H9 (cell line): ENCODE measurements at regions not wholly inside any gene's neighbourhood (a gene's known extent, or its start where the extent isn't known, plus 50 kb on each side); places are given as distances from the start of the nearest gene placed in this dataset.

Source experiments
- DNase-seq: peaks from one replicate; pipeline ENCODE4 v3.0.0-alpha.2; 2017
- H2AFZ ChIP-seq: one replicate; pipeline ENCODE4 v1.6.1; 2013; ENCODE audit warnings: mild to moderate bottlenecking, low read length, control low read depth, moderate library complexity
- H2AK5ac ChIP-seq: 2 replicates; pipeline ENCODE4 v1.6.1; 2013; ENCODE audit warnings: low read length, control low read depth, mixed read lengths; ENCODE audit not compliant: insufficient read length
- H2BK120ac ChIP-seq: one replicate; pipeline ENCODE4 v1.6.1; 2013; ENCODE audit warnings: low read depth, mild to moderate bottlenecking, low read length, control low read depth, inconsistent platforms; ENCODE audit not compliant: poor library complexity, severe bottlenecking
- H2BK12ac ChIP-seq: 2 replicates; pipeline ENCODE4 v1.6.1; 2013; ENCODE audit warnings: low read length, control low read depth, mixed read lengths, low read depth; ENCODE audit not compliant: insufficient read length
- H2BK15ac ChIP-seq: 2 replicates; pipeline ENCODE4 v1.6.1; 2013; ENCODE audit warnings: low read depth, low read length, control low read depth
- H2BK20ac ChIP-seq: one replicate; pipeline ENCODE4 v1.6.1; 2013; ENCODE audit warnings: low read depth, mild to moderate bottlenecking, low read length, control low read depth, inconsistent platforms; ENCODE audit not compliant: poor library complexity, severe bottlenecking
- H2BK5ac ChIP-seq: 2 replicates; pipeline ENCODE4 v1.6.1; 2013; ENCODE audit warnings: low read length, control low read depth, mixed read lengths; ENCODE audit not compliant: insufficient read length
- H3K14ac ChIP-seq: 2 replicates; pipeline ENCODE4 v1.6.1; 2013; ENCODE audit warnings: low read length, control low read depth; ENCODE audit not compliant: insufficient read depth
- H3K18ac ChIP-seq: 2 replicates; pipeline ENCODE4 v1.6.1; 2013; ENCODE audit warnings: low read depth, mild to moderate bottlenecking, mixed read lengths, low read length, control low read depth; ENCODE audit not compliant: insufficient read length
- H3K23ac ChIP-seq: 2 replicates; pipeline ENCODE4 v1.6.1; 2013; ENCODE audit warnings: low read length, control low read depth, mixed read lengths, low read depth; ENCODE audit not compliant: insufficient read length
- H3K23me2 ChIP-seq: 2 replicates; pipeline ENCODE4 v1.6.1; 2013; ENCODE audit warnings: low read depth, mild to moderate bottlenecking, mixed read lengths, low read length, control low read depth; ENCODE audit not compliant: insufficient read length, poor library complexity, severe bottlenecking
- H3K27ac ChIP-seq: 2 replicates; pipeline ENCODE4 v1.5.1; 2013; ENCODE audit warnings: low read length, control low read depth, mixed read lengths, low read depth; ENCODE audit not compliant: insufficient read length
- H3K27me3 ChIP-seq: 2 replicates; pipeline ENCODE4 v1.6.1; 2013; ENCODE audit warnings: low read length, control low read depth, inconsistent platforms; ENCODE audit not compliant: insufficient read depth
- H3K4ac ChIP-seq: 2 replicates; pipeline ENCODE4 v1.6.1; 2013; ENCODE audit warnings: low read depth, mild to moderate bottlenecking, control low read depth, inconsistent platforms, low read length, moderate library complexity
- H3K4me1 ChIP-seq: 2 replicates; pipeline ENCODE4 v1.6.1; 2013; ENCODE audit warnings: low read length, control low read depth, inconsistent platforms; ENCODE audit not compliant: insufficient read depth
- H3K4me2 ChIP-seq: 2 replicates; pipeline ENCODE4 v1.6.1; 2013; ENCODE audit warnings: low read length, control low read depth, mixed read lengths; ENCODE audit not compliant: insufficient read length, insufficient read depth
- H3K56ac ChIP-seq: 2 replicates; pipeline ENCODE4 v1.6.1; 2013; ENCODE audit warnings: low read depth, mild to moderate bottlenecking, mixed read lengths, low read length, control low read depth; ENCODE audit not compliant: insufficient read length
- H3K79me1 ChIP-seq: 2 replicates; pipeline ENCODE4 v1.6.1; 2013; ENCODE audit warnings: low read depth, mild to moderate bottlenecking, moderate library complexity, low read length, control low read depth, inconsistent platforms; ENCODE audit not compliant: insufficient read depth, poor library complexity, severe bottlenecking
- H3K79me2 ChIP-seq: 2 replicates; pipeline ENCODE4 v1.6.1; 2013; ENCODE audit warnings: low read length, control low read depth, inconsistent platforms; ENCODE audit not compliant: insufficient read depth
- H3K9ac ChIP-seq: 2 replicates; pipeline ENCODE4 v1.6.1; 2013; ENCODE audit warnings: low read length, control low read depth, mixed read lengths; ENCODE audit not compliant: insufficient read length; ENCODE audit errors: extremely low read depth
- H3K9me3 ChIP-seq: one replicate; pipeline ENCODE4 v1.6.1; 2013; ENCODE audit warnings: low read depth, low read length, inconsistent platforms; ENCODE audit not compliant: control insufficient read depth
- H3T11ph ChIP-seq: one replicate; pipeline ENCODE4 v1.6.1; 2013; ENCODE audit warnings: mild to moderate bottlenecking, low read length, control low read depth, inconsistent platforms
- H4K20me1 ChIP-seq: one replicate; pipeline ENCODE4 v1.6.1; 2013; ENCODE audit not compliant: control insufficient read depth, insufficient read length, insufficient read depth
- H4K5ac ChIP-seq: 2 replicates; pipeline ENCODE4 v1.6.1; 2013; ENCODE audit warnings: low read depth, mild to moderate bottlenecking, mixed read lengths, low read length, control low read depth; ENCODE audit not compliant: insufficient read length
- H4K8ac ChIP-seq: replicated peaks from 2 replicates; pipeline ENCODE4 v1.6.1; 2013; ENCODE audit warnings: low read length, control low read depth, mixed read lengths, low read depth; ENCODE audit not compliant: insufficient read length
- H4K91ac ChIP-seq: 2 replicates; pipeline ENCODE4 v1.6.1; 2013; ENCODE audit warnings: low read depth, mild to moderate bottlenecking, moderate library complexity, mixed read lengths, low read length, control low read depth; ENCODE audit not compliant: insufficient read length
- H3K27ac Mint-ChIP-seq, 3 experiments: 2 replicates in 2 of 3; 3 replicates in 1 of 3; pipeline ENCODE4 v1.8.0; 2020 to 2021; ENCODE audit warnings: mixed read lengths in 3 of 3, mild to moderate bottlenecking in 1 of 3, moderate library complexity in 1 of 3
- H3K27me3 Mint-ChIP-seq: 2 replicates; pipeline ENCODE4 v1.8.0; 2021; ENCODE audit warnings: low read depth, mild to moderate bottlenecking, moderate library complexity, mixed read lengths
- H3K36me3 Mint-ChIP-seq, 3 experiments: 2 replicates in 2 of 3; 3 replicates in 1 of 3; pipeline ENCODE4 v1.8.0; 2020 to 2021; ENCODE audit warnings: low read depth in 3 of 3, mixed read lengths in 3 of 3; ENCODE audit not compliant: insufficient read depth in 1 of 3
- H3K4me1 Mint-ChIP-seq, 2 experiments: 2 replicates each; pipeline ENCODE4 v1.8.0; 2020; ENCODE audit warnings: mixed read lengths in 2 of 2
- H3K4me3 Mint-ChIP-seq, 2 experiments: 2 replicates in 1 of 2; 3 replicates in 1 of 2; pipeline ENCODE4 v1.8.0; 2020 to 2021; ENCODE audit warnings: mild to moderate bottlenecking in 2 of 2, mixed read lengths in 2 of 2, moderate library complexity in 1 of 2
- H3K9me3 Mint-ChIP-seq, 2 experiments: 2 replicates in 1 of 2; 3 replicates in 1 of 2; pipeline ENCODE4 v1.8.0; 2020; ENCODE audit warnings: mild to moderate bottlenecking in 2 of 2, mixed read lengths in 2 of 2, moderate library complexity in 1 of 2
- WGBS: extraction: QIAGEN DNeasy Blood & Tissue Kit; methylation state at CpG from one replicate; pipeline ENCODE4 v1.1.7; 2013; ENCODE audit warnings: missing lambda C conversion rate, low lambda C conversion rate, mixed read lengths; ENCODE audit not compliant: insufficient read length; ENCODE audit errors: extremely low coverage; 5-methylcytosine and 5-hydroxymethylcytosine counted together
- TF ChIP-seq, protein P1 (sequence below): fragments of 200-600 bp; sonication (generic); conservative IDR thresholded peaks from 3 replicates; pipeline ENCODE4 v1.8.0; 2021; ENCODE audit warnings: antibody characterized with exemption, mild to moderate bottlenecking

DNA sequence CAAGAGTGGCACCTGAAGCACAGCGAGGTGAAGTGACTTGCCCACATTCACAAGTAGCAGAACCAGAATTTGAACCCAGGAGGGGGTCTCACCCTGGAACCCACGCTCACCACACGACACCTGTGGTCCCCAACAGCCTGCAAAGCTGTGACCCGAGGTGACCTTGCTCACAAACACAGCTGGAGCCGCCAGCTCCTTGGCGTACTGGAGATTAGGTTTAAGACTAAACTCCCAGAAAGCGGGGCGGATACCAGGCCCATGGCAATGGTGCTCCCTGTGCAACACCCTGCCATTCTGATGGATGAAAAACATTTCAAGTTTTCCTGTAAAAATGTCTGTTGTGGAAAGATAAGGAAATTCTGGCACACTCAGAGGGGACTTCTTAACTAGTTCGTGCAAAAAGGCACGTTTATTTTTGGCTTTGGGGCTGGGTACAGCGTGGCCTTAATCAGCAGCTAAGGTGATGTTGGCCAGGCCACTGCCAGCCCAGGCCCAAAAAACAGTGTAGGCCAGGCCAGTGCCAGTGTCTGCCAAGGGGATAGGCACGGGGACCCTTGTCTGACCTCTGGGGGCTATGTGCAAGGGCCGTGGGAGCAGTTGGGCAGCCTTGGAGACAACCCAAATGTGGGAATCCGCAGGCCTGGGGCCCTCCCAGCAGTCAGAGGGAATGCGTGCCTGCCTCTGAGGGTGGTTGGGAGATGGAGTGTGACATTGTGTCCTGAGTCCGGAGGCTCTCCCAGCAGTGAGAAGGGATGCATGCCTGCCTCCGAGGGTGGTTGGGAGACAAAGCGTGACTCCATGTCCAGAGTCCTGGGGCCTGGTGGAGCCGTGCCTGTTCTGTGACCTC, 185.0 kb upstream of the HS6ST1 start:
- Mint-ChIP-seq H3K4me3 (no peak overlapping the region), H3K4me1 (peaks cover 3 to 10% of the 10 kb centered on the region in 2 experiments)
- no peaks in the 10 kb centered on the region for H3K79me1 ChIP-seq

More for the DNA sequence above, 185.0 kb upstream of the HS6ST1 start:
- no peaks in the 10 kb centered on the region for H3K4me1 ChIP-seq
- no peak overlapping the region for H2BK15ac ChIP-seq
- no peak overlapping the region for H2AK5ac ChIP-seq
- no peak overlapping the region for H3K18ac ChIP-seq
- no peak overlapping the region; the same call in 1 of the 2 replicates for H3K14ac ChIP-seq
- H3K23me2 ChIP-seq = no peaks in the 10 kb centered on the region
- Mint-ChIP-seq H3K36me3 (no peaks in the 10 kb centered on the region; a peak in 1 of 7 replicates), H3K27ac (peak overlapping the region in 1 of 3 experiments; percentile 65; a peak in 1 of 7 replicates), H3K27me3 (peaks cover 4% of the 10 kb centered on the region), H3K9me3 (no peaks in the 10 kb centered on the region)
- H3K9ac ChIP-seq = no peak overlapping the region
- H2BK5ac ChIP-seq = no peak overlapping the region
- no peak overlapping the region for H3K56ac ChIP-seq
- H4K8ac ChIP-seq = no peak overlapping the region
- DNase-seq = no peak
- H3K23ac ChIP-seq = no peak overlapping the region
- H4K91ac ChIP-seq = no peak overlapping the region
- no peaks in the 10 kb centered on the region for H3K27me3 ChIP-seq
- no peak overlapping the region for H4K5ac ChIP-seq
- no peak overlapping the region for H3K4ac ChIP-seq
- H3K4me2 ChIP-seq = no peak overlapping the region
- H2BK120ac ChIP-seq = no peak overlapping the region
- H2BK20ac ChIP-seq = no peak overlapping the region
- no peak overlapping the region for H2BK12ac ChIP-seq
- H3K9me3 ChIP-seq = no peaks in the 10 kb centered on the region
- WGBS = no CpG with 5 or more reads among the region's 19 CpGs
- no peak overlapping the region for H3T11ph ChIP-seq
- TF ChIP-seq, protein P1, sequence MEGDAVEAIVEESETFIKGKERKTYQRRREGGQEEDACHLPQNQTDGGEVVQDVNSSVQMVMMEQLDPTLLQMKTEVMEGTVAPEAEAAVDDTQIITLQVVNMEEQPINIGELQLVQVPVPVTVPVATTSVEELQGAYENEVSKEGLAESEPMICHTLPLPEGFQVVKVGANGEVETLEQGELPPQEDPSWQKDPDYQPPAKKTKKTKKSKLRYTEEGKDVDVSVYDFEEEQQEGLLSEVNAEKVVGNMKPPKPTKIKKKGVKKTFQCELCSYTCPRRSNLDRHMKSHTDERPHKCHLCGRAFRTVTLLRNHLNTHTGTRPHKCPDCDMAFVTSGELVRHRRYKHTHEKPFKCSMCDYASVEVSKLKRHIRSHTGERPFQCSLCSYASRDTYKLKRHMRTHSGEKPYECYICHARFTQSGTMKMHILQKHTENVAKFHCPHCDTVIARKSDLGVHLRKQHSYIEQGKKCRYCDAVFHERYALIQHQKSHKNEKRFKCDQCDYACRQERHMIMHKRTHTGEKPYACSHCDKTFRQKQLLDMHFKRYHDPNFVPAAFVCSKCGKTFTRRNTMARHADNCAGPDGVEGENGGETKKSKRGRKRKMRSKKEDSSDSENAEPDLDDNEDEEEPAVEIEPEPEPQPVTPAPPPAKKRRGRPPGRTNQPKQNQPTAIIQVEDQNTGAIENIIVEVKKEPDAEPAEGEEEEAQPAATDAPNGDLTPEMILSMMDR = no peak
- no peaks in the 10 kb centered on the region for H3K79me2 ChIP-seq
- no peaks in the 10 kb centered on the region for H4K20me1 ChIP-seq
- H2AFZ ChIP-seq = no peak overlapping the region
- no peak overlapping the region for H3K27ac ChIP-seq
